DND-41 (cell line): ENCODE measurements at regions not wholly inside any gene's neighbourhood (a gene's known extent, or its start where the extent isn't known, plus 50 kb on each side); places are given as distances from the start of the nearest gene placed in this dataset.

Experiments
- ATAC-seq: fragments of 200-7000 bp; cut with Tn5 transposase; 3 replicates; pipeline ENCODE4 v1.9.1; 2021; ENCODE audit warnings: low read depth; ENCODE audit not compliant: insufficient read depth
- DNase-seq: peaks from one replicate; pipeline ENCODE4 v3.0.0-alpha.2; 2020
- H2AFZ ChIP-seq: 2 replicates; pipeline ENCODE4 v1.6.0; 2012; ENCODE audit warnings: low read depth, low read length
- H3K27ac ChIP-seq: 2 replicates; pipeline ENCODE4 v1.5.1; 2012; ENCODE audit warnings: low read length, inconsistent platforms
- H3K27me3 ChIP-seq: fragments of 200-600 bp; sonication (generic); 2 replicates; pipeline ENCODE4 v1.6.0; 2012; ENCODE audit warnings: low read length, mild to moderate bottlenecking, inconsistent platforms; ENCODE audit not compliant: insufficient read depth, poor library complexity
- H3K36me3 ChIP-seq: 2 replicates; pipeline ENCODE4 v1.5.1; 2012; ENCODE audit warnings: low read length, inconsistent platforms; ENCODE audit not compliant: insufficient read depth
- H3K4me1 ChIP-seq: 2 replicates; pipeline ENCODE4 v1.5.1; 2012; ENCODE audit warnings: mild to moderate bottlenecking, low read length; ENCODE audit not compliant: insufficient read depth
- H3K4me2 ChIP-seq: 2 replicates; pipeline ENCODE4 v1.6.0; 2012; ENCODE audit warnings: mild to moderate bottlenecking, moderate library complexity, low read length, inconsistent platforms; ENCODE audit not compliant: insufficient read depth
- H3K4me3 ChIP-seq, 2 experiments: fragments of 200-600 bp in 1 of 2; shearing (Covaris generic) in 1 of 2; 2 replicates each; pipeline ENCODE4 v1.5.1; 2012 to 2016; ENCODE audit warnings: inconsistent platforms in 2 of 2, low read length in 2 of 2, mild to moderate bottlenecking in 2 of 2, low read depth in 1 of 2, moderate library complexity in 1 of 2
- H3K79me2 ChIP-seq: 2 replicates; pipeline ENCODE4 v1.6.0; 2012; ENCODE audit warnings: low read length, inconsistent platforms; ENCODE audit not compliant: insufficient read depth
- H3K9ac ChIP-seq: 2 replicates; pipeline ENCODE4 v1.6.0; 2012; ENCODE audit warnings: low read depth, mild to moderate bottlenecking, inconsistent platforms, low read length, moderate library complexity
- H3K9me3 ChIP-seq: 2 replicates; pipeline ENCODE4 v1.5.1; 2012; ENCODE audit warnings: low read length, moderate library complexity, mild to moderate bottlenecking, inconsistent platforms; ENCODE audit not compliant: insufficient read depth, severe bottlenecking
- H4K20me1 ChIP-seq: 2 replicates; pipeline ENCODE4 v1.6.0; 2012; ENCODE audit warnings: low read length; ENCODE audit not compliant: insufficient read depth
- CTCF ChIP-seq: IDR thresholded peaks from 2 replicates; pipeline ENCODE4 v1.5.1; 2012; ENCODE audit warnings: borderline replicate concordance, low read length, moderate library complexity, mild to moderate bottlenecking; ENCODE audit not compliant: poor library complexity, severe bottlenecking; ENCODE audit errors: extremely low read depth
- EZH2 ChIP-seq: IDR thresholded peaks from 3 replicates; pipeline ENCODE4 v1.6.1; 2012; ENCODE audit warnings: borderline replicate concordance, low read depth, mild to moderate bottlenecking, moderate library complexity, low read length, inconsistent platforms; ENCODE audit not compliant: severe bottlenecking

- H3K4me1 ChIP-seq, result no peaks in the 10 kb centered on the region
- H3K4me3 ChIP-seq, result no peak overlapping the region
- no peaks in the 10 kb centered on the region for H3K27me3 ChIP-seq
- ATAC-seq (no peak), DNase-seq (no peak)
- no peaks in the 10 kb centered on the region for H3K9me3 ChIP-seq
- TF ChIP-seq EZH2 (no peak), CTCF (no peak)
- H3K9ac ChIP-seq, result no peak overlapping the region
- no peaks in the 10 kb centered on the region for H3K79me2 ChIP-seq
- H3K36me3 ChIP-seq, result no peaks in the 10 kb centered on the region
- H3K27ac ChIP-seq, result no peak overlapping the region
- H2AFZ ChIP-seq, result no peak overlapping the region
- no peaks in the 10 kb centered on the region for H4K20me1 ChIP-seq
- H3K4me2 ChIP-seq, result no peak overlapping the region
These were observed 1314.0 kb downstream of the PCDH19 start for GRCh38 chrX:99095965-99096635.

GRCh38 chrX:99091459-99091858 is 1318.6 kb downstream of the PCDH19 start:
- H3K4me3 ChIP-seq, result no peak overlapping the region
- H3K9me3 ChIP-seq, result no peaks in the 10 kb centered on the region
- no peaks in the 10 kb centered on the region for H4K20me1 ChIP-seq
- DNase-seq (no peak), ATAC-seq (no peak)
- no peak overlapping the region for H3K9ac ChIP-seq
- TF ChIP-seq EZH2, result no peak
- no peak overlapping the region for H3K27ac ChIP-seq
- no peak overlapping the region for H2AFZ ChIP-seq
- no peaks in the 10 kb centered on the region for H3K79me2 ChIP-seq
- H3K4me1 ChIP-seq, result no peaks in the 10 kb centered on the region
- no peak overlapping the region for H3K4me2 ChIP-seq
- H3K27me3 ChIP-seq, result no peaks in the 10 kb centered on the region
- no peaks in the 10 kb centered on the region for H3K36me3 ChIP-seq

GRCh38 chrX:99078301-99078700 is 1331.8 kb downstream of the PCDH19 start:
- Histone ChIP-seq H3K27me3 (no peaks in the 10 kb centered on the region), H4K20me1 (no peaks in the 10 kb centered on the region), H3K4me3 (no peak overlapping the region), H3K4me1 (no peaks in the 10 kb centered on the region), H2AFZ (no peak overlapping the region), H3K4me2 (no peak overlapping the region), H3K9me3 (no peaks in the 10 kb centered on the region), H3K79me2 (no peaks in the 10 kb centered on the region), H3K27ac (no peak overlapping the region), H3K9ac (no peak overlapping the region), H3K36me3 (no peaks in the 10 kb centered on the region)
- TF ChIP-seq EZH2 (no peak), CTCF (no peak)
- no peak for DNase-seq
- ATAC-seq, result no peak

- H3K4me1 ChIP-seq, result no peaks in the 10 kb centered on the region
- no peak overlapping the region for H3K4me2 ChIP-seq
- DNase-seq, result no peak
- H4K20me1 ChIP-seq, result no peaks in the 10 kb centered on the region
- no peaks in the 10 kb centered on the region for H3K27me3 ChIP-seq
- H3K9ac ChIP-seq, result no peak overlapping the region
- no peak overlapping the region for H2AFZ ChIP-seq
- TF ChIP-seq EZH2, result no peak
- no peak for TF ChIP-seq CTCF
- no peaks in the 10 kb centered on the region for H3K79me2 ChIP-seq
- no peaks in the 10 kb centered on the region for H3K36me3 ChIP-seq
- ATAC-seq, result no peak
- no peak overlapping the region for H3K4me3 ChIP-seq
- no peak overlapping the region for H3K27ac ChIP-seq
- H3K9me3 ChIP-seq, result no peaks in the 10 kb centered on the region
These were observed 1333.0 kb downstream of the PCDH19 start for GRCh38 chrX:99077099-99077498.
